Common myeloid progenitor, CD34-positive (primary cell): ENCODE measurements at regions not wholly inside any gene's neighbourhood (a gene's known extent, or its start where the extent isn't known, plus 50 kb on each side); places are given as distances from the start of the nearest gene placed in this dataset.
"Not testable (repeated sequence)": the region's sequence is repeated elsewhere in the genome, so short reads cannot be mapped to it uniquely, and the experiment has no call there.

ENCODE experiments used
- CTCF ChIA-PET: fragments of 350-600 bp; sonication (Branson Sonifier 250); formaldehyde crosslinking; loops from one replicate; lab custom pipeline; 2021; ENCODE audit warnings: antibody characterized with exemption; lab: Charles Lee
- POLR2A ChIA-PET: fragments of 350-600 bp; sonication (Branson Sonifier 250); formaldehyde crosslinking; loops from one replicate; lab custom pipeline; 2021; ENCODE audit warnings: antibody characterized with exemption; lab: Charles Lee
- DNase-seq, 3 donors: peaks; one replicate each; pipeline versions ENCODE4 v3.0.0 to v3.0.0-alpha.2; 2013
- H3K27ac ChIP-seq, 2 experiments: 1 replicate in 1 of 2; 2 replicates in 1 of 2; pipeline ENCODE4 v1.7.0; 2013; ENCODE audit warnings: inconsistent platforms in 2 of 2, low read length in 2 of 2, mild to moderate bottlenecking in 2 of 2, low read depth in 1 of 2, moderate library complexity in 1 of 2; ENCODE audit not compliant: severe bottlenecking in 2 of 2, insufficient read depth in 1 of 2, poor library complexity in 1 of 2
- H3K27me3 ChIP-seq, 5 experiments: replicated peaks in 2 of 5; 1 replicate in 3 of 5; 2 replicates in 2 of 5; pipeline versions ENCODE4 v1.6.1 to v1.7.0; 2013; ENCODE audit warnings: low read length in 4 of 5, mild to moderate bottlenecking in 2 of 5, moderate library complexity in 2 of 5, inconsistent platforms in 1 of 5; ENCODE audit not compliant: insufficient read depth in 5 of 5, control insufficient read depth in 4 of 5
- H3K36me3 ChIP-seq, 4 experiments: 1 replicate in 2 of 4; 2 replicates in 2 of 4; pipeline versions ENCODE4 v1.6.1 to v1.7.0; 2013; ENCODE audit warnings: low read length in 3 of 4, control low read depth in 1 of 4, mild to moderate bottlenecking in 1 of 4; ENCODE audit not compliant: control insufficient read depth in 4 of 4, insufficient read depth in 4 of 4
- H3K4me1 ChIP-seq, 4 experiments: 1 replicate in 3 of 4; 2 replicates in 1 of 4; pipeline versions ENCODE4 v1.6.1 to v1.7.1; 2013; ENCODE audit warnings: low read length in 3 of 4, mild to moderate bottlenecking in 3 of 4, control low read depth in 1 of 4, inconsistent platforms in 1 of 4, moderate library complexity in 1 of 4; ENCODE audit not compliant: control insufficient read depth in 4 of 4, insufficient read depth in 4 of 4; ENCODE audit errors: control extremely low read depth in 1 of 4
- H3K4me3 ChIP-seq, 7 experiments: 1 replicate in 4 of 7; 2 replicates in 3 of 7; pipeline versions ENCODE4 v1.5.1 to v1.7.0; 2013; ENCODE audit warnings: mild to moderate bottlenecking in 7 of 7, low read length in 6 of 7, moderate library complexity in 6 of 7, inconsistent platforms in 2 of 7, low read depth in 2 of 7, control low read depth in 1 of 7; ENCODE audit not compliant: insufficient read depth in 4 of 7, control insufficient read depth in 1 of 7; ENCODE audit errors: extremely low read depth in 1 of 7
- H3K9me3 ChIP-seq, 5 experiments: 1 replicate in 4 of 5; 2 replicates in 1 of 5; pipeline versions ENCODE4 v1.6.1 to v1.7.1; 2013; ENCODE audit warnings: low read length in 4 of 5, mild to moderate bottlenecking in 2 of 5, inconsistent platforms in 1 of 5, low read depth in 1 of 5, moderate library complexity in 1 of 5; ENCODE audit not compliant: control insufficient read depth in 4 of 5, insufficient read depth in 2 of 5; ENCODE audit errors: control extremely low read depth in 1 of 5
- WGBS: methylation state at CpG from one replicate; pipeline ENCODE4 v1.1.5; 2013; ENCODE audit not compliant: insufficient coverage; 5-methylcytosine and 5-hydroxymethylcytosine counted together

DNA sequence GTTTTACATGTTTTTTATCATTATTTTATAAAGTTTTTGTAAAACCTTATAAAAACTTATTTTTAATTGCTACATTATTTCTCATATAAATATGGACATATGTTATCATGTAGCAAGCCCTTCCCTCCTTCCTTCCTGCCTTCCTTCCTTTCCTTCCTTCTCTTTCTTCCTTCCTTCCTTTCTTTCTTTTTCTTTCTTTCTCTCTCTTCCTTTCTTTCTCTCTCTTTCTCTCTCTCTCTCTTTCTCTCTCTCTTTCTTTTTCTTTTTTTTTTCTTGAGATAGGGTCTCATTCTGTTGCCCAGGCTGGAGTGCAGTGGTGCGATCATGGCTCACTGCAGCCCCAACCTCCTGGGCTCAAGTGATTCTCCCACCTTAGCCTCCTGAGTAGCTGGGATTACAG, 110.2 kb downstream of the DDX11 start:
- no CpG with 5 or more reads among the region's 1 CpG for WGBS
- H3K27ac ChIP-seq, H3K4me1 ChIP-seq, H3K4me3 ChIP-seq, POLR2A ChIA-PET, H3K36me3 ChIP-seq, DNase-seq, H3K9me3 ChIP-seq, CTCF ChIA-PET, H3K27me3 ChIP-seq: not testable (repeated sequence)

DNA sequence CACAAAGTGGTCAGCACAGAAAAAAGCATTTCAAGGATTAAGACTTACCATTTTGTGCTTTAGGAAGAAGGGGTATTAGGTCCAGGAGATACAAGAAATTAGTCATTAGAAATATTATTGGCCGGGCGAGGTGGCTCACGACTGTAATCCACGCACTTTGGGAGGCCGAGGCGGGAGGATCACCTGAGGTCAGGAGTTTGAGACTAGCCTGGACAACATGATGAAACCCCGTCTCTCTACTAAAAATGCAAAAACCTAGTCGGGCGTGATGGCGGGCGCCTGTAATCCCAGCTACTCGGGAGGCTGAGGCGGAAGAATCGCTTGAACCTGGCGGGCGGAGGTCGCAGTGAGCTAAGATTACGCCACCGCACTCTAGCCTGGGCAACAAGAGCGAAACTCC, 111.0 kb downstream of the DDX11 start:
- H3K4me3 ChIP-seq, H3K9me3 ChIP-seq, CTCF ChIA-PET, H3K4me1 ChIP-seq, H3K27ac ChIP-seq, POLR2A ChIA-PET, H3K27me3 ChIP-seq, H3K36me3 ChIP-seq, DNase-seq: not testable (repeated sequence)
- WGBS = 84% methylated on average over 6 of the region's 20 CpGs

DNA sequence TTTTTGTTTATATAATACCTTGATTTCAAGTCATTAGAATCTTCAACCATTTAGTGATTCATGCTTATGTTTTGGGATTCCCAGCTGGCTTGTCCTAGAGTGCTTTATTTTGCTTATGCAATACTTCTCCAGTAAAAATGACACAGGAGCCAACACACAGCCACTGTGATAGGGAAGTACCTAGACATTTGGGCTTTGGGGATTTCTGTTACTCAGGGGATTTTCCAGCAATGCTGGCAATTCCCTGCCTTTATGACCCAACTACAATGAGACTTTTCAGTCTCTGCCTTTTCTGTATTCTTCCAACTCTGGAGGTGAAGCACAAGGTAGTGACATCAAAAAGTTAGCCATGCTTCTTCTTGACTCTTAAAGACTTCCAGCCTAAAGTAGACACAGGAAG, 119.0 kb downstream of the DDX11 start:
- H3K27me3 ChIP-seq = not testable (repeated sequence)

DNA sequence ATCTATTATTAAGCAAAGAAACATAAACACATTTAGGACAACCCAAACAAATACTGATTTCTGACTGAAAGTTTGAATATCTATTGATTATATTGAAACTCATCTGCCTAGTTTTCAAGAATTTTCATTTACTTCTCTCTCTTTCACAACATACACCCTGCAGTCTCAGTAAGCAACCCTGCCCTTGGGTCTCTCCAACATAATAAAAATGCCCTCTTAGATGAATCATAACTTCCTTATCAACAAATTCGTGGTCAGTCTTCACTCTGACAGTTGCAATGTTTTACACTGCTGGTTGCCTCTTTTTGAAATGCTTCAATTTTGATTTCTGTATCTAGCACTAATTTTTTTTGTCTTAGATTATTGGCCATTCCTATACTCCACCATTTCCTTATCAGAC, 122.0 kb downstream of the DDX11 start:
- H3K9me3 ChIP-seq, H3K27me3 ChIP-seq, H3K27ac ChIP-seq, H3K4me3 ChIP-seq, POLR2A ChIA-PET, CTCF ChIA-PET, H3K4me1 ChIP-seq, H3K36me3 ChIP-seq: not testable (repeated sequence)
- WGBS = 0% methylated on average over 1 of the region's 1 CpG
- DNase-seq = peak in 2 of 3 donors; percentile 51 to 66

More for the DNA sequence above, 119.0 kb downstream of the DDX11 start:
- DNase-seq, H3K4me1 ChIP-seq, H3K4me3 ChIP-seq, POLR2A ChIA-PET, H3K27ac ChIP-seq, CTCF ChIA-PET, H3K36me3 ChIP-seq, H3K9me3 ChIP-seq: not testable (repeated sequence)

GRCh38 chr12:31199476-31199875, 125.8 kb downstream of the DDX11 start:
- H3K36me3 ChIP-seq, H3K4me1 ChIP-seq, CTCF ChIA-PET, POLR2A ChIA-PET, H3K4me3 ChIP-seq, H3K27me3 ChIP-seq, DNase-seq, H3K9me3 ChIP-seq, H3K27ac ChIP-seq: not testable (repeated sequence)
- whole genome bisulfite sequencing = no CpG with 5 or more reads among the region's 4 CpGs

- Histone ChIP-seq H3K36me3 (no peaks in the 10 kb centered on the region), H3K27me3 (no peaks in the 10 kb centered on the region), H3K4me3 (no peak overlapping the region), H3K4me1 (peaks cover 2 to 8% (median 7%) of the 10 kb centered on the region in 4 experiments), H3K9me3 (no peaks in the 10 kb centered on the region), H3K27ac (no peak overlapping the region)
- no CpG with 5 or more reads among the region's 1 CpG for WGBS
- POLR2A ChIA-PET = no interaction called here
- CTCF ChIA-PET = interaction anchor here (1.1 kb wide), 1 partner anchor 31 kb away, joined by 3 read pairs; no protein-coding TSS in a partner anchor
- DNase-seq = peak; percentile 12 to 79 (median 73)
Measured at GRCh38 chr12:31201382-31201781, 124.6 kb downstream of the SINHCAF start.

DNA sequence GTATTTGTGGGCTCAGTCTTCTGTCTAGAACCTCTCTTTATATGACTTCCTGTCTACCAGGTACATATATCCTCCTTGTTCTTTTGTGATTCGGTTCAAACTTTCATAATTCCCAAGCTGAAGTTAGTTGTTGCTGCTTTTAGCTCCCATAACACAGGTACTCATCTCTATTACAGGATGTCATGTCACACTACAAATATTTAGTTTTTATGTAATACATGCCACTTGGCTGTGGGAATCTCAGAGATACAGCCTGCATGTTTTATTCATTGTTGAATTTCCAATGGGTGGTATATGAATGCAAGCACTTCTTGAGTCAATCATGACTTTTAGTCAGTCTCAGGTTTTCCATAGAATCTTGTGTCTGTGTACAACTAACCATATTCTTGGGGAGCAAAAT, 122.7 kb downstream of the SINHCAF start:
- H3K27me3 ChIP-seq = no peaks in the 10 kb centered on the region
- WGBS = no CpG with 5 or more reads among the region's 1 CpG
- H3K27ac ChIP-seq = no peak overlapping the region
- no peak overlapping the region for H3K4me3 ChIP-seq
- no peaks in the 10 kb centered on the region for H3K9me3 ChIP-seq
- ChIA-PET POLR2A (no interaction called here), CTCF (interaction anchor here (1.0 kb wide), 1 partner anchor 35 kb away, joined by 3 read pairs; no protein-coding TSS in a partner anchor)
- H3K4me1 ChIP-seq = peaks cover 2 to 8% (median 7%) of the 10 kb centered on the region in 4 experiments
- H3K36me3 ChIP-seq = no peaks in the 10 kb centered on the region
- no peak for DNase-seq
